ENCODE measurements at regions not wholly inside any gene's neighbourhood (a gene's known extent, or its start where the extent isn't known, plus 50 kb on each side); places are given as distances from the start of the nearest gene placed in this dataset.

DNA sequence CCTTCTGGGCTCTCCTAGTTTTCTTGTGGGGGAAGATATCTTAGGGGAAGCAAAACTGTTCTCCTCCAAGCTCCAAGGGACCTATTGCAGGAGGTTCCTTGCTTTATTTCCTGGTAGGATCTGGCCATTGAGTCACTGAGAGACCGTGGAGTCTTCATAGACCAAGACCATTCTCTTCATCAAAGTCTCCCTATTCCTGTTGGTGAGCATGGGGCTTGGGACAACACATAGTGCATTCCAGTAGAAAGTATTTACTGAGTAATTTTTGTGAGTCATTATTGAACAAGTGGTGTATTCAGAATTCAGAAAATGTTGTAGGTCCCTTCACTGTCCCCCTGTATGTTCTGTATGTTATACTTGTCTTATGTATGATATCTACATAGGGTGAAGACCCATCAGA lies 133.6 kb downstream of the CDH26 start:
- no peak for DNase-seq (ENCODE audit: low read depth)
- H3K4me3 ChIP-seq (ENCODE audit: control insufficient read depth, low read depth, low read length): no peak overlapping the region
- TF ChIP-seq, protein P1, sequence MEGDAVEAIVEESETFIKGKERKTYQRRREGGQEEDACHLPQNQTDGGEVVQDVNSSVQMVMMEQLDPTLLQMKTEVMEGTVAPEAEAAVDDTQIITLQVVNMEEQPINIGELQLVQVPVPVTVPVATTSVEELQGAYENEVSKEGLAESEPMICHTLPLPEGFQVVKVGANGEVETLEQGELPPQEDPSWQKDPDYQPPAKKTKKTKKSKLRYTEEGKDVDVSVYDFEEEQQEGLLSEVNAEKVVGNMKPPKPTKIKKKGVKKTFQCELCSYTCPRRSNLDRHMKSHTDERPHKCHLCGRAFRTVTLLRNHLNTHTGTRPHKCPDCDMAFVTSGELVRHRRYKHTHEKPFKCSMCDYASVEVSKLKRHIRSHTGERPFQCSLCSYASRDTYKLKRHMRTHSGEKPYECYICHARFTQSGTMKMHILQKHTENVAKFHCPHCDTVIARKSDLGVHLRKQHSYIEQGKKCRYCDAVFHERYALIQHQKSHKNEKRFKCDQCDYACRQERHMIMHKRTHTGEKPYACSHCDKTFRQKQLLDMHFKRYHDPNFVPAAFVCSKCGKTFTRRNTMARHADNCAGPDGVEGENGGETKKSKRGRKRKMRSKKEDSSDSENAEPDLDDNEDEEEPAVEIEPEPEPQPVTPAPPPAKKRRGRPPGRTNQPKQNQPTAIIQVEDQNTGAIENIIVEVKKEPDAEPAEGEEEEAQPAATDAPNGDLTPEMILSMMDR (IDR thresholded peaks at IDR 0.05; ENCODE audit: control insufficient read depth, insufficient read depth, low read depth, low read length, missing control alignments): no peak

DNA sequence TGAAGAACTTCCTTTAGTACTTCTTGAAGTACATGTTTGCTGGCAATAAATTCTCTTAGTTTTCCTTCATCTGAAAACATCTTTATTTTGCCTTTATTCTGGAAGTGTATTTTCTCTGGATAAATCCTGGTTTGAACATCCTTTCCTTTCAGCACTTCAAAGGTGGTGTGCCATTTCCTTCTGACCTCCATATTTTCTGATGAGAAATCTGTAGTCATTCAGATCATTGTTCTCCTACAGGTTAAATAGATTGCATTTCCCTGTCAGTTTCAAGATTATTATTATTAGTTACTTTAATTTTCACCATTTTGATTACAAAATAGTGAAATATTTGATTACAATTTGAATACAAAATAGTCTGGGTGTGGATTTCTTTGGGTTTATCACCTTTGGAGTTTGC lies 134.5 kb downstream of the CDH26 start:
- TF ChIP-seq, protein P1 (IDR thresholded peaks at IDR 0.05; ENCODE audit: control insufficient read depth, insufficient read depth, low read depth, low read length, missing control alignments): no peak
- no peak for DNase-seq (ENCODE audit: low read depth)
- H3K4me3 ChIP-seq (ENCODE audit: control insufficient read depth, low read depth, low read length): no peak overlapping the region

DNA sequence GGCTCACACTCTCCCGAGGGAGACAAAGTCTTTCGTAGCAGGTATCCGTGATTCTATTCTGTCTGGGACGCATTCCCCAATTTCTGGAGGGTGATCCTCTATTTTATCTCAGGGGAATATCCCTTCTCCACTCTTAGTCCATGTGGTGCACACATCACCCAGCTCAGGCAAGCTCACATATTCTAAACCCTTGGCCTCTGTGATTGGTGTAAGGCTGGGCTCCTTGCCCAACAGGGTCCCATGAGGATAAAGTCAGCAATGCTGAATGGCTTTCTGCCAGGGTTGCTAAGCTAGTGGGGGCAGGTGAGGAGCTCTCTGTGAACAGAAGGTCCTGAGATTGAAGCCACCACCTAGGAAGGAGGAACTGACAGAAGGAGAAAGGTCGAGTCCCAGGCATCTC lies 137.2 kb downstream of the CDH26 start:
- no peak for DNase-seq (ENCODE audit: low read depth)
- TF ChIP-seq, protein P1 (IDR thresholded peaks at IDR 0.05; ENCODE audit: control insufficient read depth, insufficient read depth, low read depth, low read length, missing control alignments): no peak
- no peak overlapping the region for H3K4me3 ChIP-seq (ENCODE audit: control insufficient read depth, low read depth, low read length)

DNA sequence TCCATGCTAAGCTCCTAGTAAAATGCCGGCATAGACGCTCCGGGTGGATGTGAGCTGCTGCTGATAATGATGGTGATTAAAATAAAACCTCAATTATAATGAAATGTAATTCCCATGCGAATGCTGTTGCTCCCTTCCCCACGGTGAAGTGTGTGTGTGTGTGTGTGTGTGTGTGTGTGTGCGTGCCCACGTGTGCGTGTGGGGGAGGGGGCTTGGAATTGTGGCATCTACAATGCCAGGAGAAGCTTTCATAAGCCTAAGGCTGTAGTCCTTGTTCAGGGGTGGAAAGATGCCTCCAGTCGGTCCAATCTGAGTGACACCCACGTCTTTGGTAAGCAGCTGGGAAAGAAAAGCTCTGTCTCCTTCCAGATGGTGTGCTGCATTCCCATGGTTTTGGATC lies 137.9 kb downstream of the CDH26 start:
- TF ChIP-seq, protein P1 (IDR thresholded peaks at IDR 0.05; ENCODE audit: control insufficient read depth, insufficient read depth, low read depth, low read length, missing control alignments): no peak
- no peak overlapping the region for H3K4me3 ChIP-seq (ENCODE audit: control insufficient read depth, low read depth, low read length)
- no peak for DNase-seq (ENCODE audit: low read depth)

DNA sequence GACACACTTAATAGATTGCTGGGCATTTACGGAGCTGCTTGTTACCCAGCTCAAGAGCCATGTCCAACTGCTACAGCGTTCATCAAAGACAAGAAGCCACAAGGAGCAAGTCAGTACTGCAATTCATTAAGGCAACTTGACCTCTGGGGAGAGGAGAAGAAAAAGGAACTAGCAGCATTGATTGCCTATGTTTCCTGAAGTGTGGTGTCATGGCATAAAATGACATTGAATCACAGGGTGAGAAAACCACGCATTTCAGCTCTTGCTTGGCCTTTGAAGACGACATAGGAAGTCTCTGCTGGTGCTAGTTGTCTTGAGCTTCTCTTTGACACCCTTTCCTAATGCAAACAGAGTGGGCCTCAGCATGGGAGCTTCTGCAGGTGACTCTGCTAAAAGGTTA lies 139.1 kb downstream of the CDH26 start:
- TF ChIP-seq, protein P1 (IDR thresholded peaks at IDR 0.05; ENCODE audit: control insufficient read depth, insufficient read depth, low read depth, low read length, missing control alignments): no peak
- no peak overlapping the region for H3K4me3 ChIP-seq (ENCODE audit: control insufficient read depth, low read depth, low read length)
- no peak for DNase-seq (ENCODE audit: low read depth)

DNA sequence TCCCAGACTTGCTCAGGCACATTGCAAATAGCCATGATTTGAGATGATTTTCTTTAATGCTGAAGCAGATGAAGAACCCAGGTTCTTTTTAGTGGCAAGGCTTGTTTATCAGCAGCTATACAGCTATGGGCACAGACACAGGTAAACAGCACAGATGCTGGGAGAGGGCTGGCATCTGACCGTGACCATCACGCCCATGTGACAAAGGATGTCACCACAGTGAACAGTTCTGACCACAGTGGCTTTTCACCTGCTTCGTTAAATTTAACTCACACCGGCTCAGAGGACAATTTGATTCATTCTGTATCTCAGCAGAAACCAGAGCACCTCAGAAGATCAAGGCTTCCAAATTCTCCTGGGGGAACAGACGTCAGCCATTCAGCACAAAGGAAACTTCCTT lies 142.6 kb downstream of the CDH26 start:
- TF ChIP-seq, protein P1 (IDR thresholded peaks at IDR 0.05; ENCODE audit: control insufficient read depth, insufficient read depth, low read depth, low read length, missing control alignments): no peak
- H3K4me3 ChIP-seq (ENCODE audit: control insufficient read depth, low read depth, low read length): no peak overlapping the region
- no peak for DNase-seq (ENCODE audit: low read depth)
